GM21360 (cell line): ENCODE measurements at regions not wholly inside any gene's neighbourhood (a gene's known extent, or its start where the extent isn't known, plus 50 kb on each side); places are given as distances from the start of the nearest gene placed in this dataset.
"Not testable (repeated sequence)": the region's sequence is repeated elsewhere in the genome, so short reads cannot be mapped to it uniquely, and the experiment has no call there.

ENCODE experiments used
- ATAC-seq: cut with Tn5 transposase; IDR thresholded peaks from one replicate; pipeline ENCODE4 v1.9.1; 2021; ENCODE audit warnings: mild to moderate bottlenecking, moderate library complexity; ENCODE audit not compliant: unreplicated experiment

GRCh38 chr4:138595171-138595570 is 353.0 kb upstream of the SLC7A11 start:
- ATAC-seq = no peak

GRCh38 chr4:138592796-138593195 is 350.6 kb upstream of the SLC7A11 start:
- no peak for ATAC-seq

GRCh38 chr4:138591808-138592207 is 349.7 kb upstream of the SLC7A11 start:
- ATAC-seq = no peak

GRCh38 chr4:138588501-138588900 is 346.4 kb upstream of the SLC7A11 start:
- no peak for ATAC-seq

GRCh38 chr4:138579146-138579545 is 337.0 kb upstream of the SLC7A11 start:
- no peak for ATAC-seq

GRCh38 chr4:138577826-138578225 is 335.7 kb upstream of the SLC7A11 start:
- not testable (repeated sequence) for ATAC-seq

- ATAC-seq = no peak
These were observed 335.0 kb upstream of the SLC7A11 start for GRCh38 chr4:138577145-138577544.

GRCh38 chr4:138576684-138577083 is 334.5 kb upstream of the SLC7A11 start:
- ATAC-seq = no peak

- no peak for ATAC-seq
These were observed 331.1 kb upstream of the SLC7A11 start for GRCh38 chr4:138573246-138573645.

- ATAC-seq = no peak
These were observed 329.9 kb upstream of the SLC7A11 start for GRCh38 chr4:138572007-138572406.

GRCh38 chr4:138567696-138568095 is 325.5 kb upstream of the SLC7A11 start:
- no peak for ATAC-seq

- no peak for ATAC-seq
These were observed 323.4 kb upstream of the SLC7A11 start for GRCh38 chr4:138565576-138565975.

GRCh38 chr4:138562544-138562991 is 320.4 kb upstream of the SLC7A11 start:
- peak; percentile 67 for ATAC-seq

- ATAC-seq = no peak
These were observed 319.8 kb upstream of the SLC7A11 start for GRCh38 chr4:138561906-138562305.

- no peak for ATAC-seq
These were observed 319.2 kb upstream of the SLC7A11 start for GRCh38 chr4:138561276-138561880.

- no peak for ATAC-seq
These were observed 318.3 kb upstream of the SLC7A11 start for GRCh38 chr4:138560448-138560847.

GRCh38 chr4:138558886-138559285 is 316.7 kb upstream of the SLC7A11 start:
- no peak for ATAC-seq

- peak; percentile 67 for ATAC-seq
These were observed 313.4 kb upstream of the SLC7A11 start for GRCh38 chr4:138555584-138555983.

- no peak for ATAC-seq
These were observed 313.0 kb upstream of the SLC7A11 start for GRCh38 chr4:138555108-138555507.

GRCh38 chr4:138553001-138553845 is 311.1 kb upstream of the SLC7A11 start:
- ATAC-seq = no peak

- no peak for ATAC-seq
These were observed 300.1 kb upstream of the SLC7A11 start for GRCh38 chr4:138542191-138542776.
